PFSK-1 (cell line): ENCODE measurements at regions not wholly inside any gene's neighbourhood (a gene's known extent, or its start where the extent isn't known, plus 50 kb on each side); places are given as distances from the start of the nearest gene placed in this dataset.

Experiments used
- FOXP2 ChIP-seq: optimal IDR thresholded peaks from 2 replicates; pipeline ENCODE3; 2011; ENCODE audit warnings: borderline replicate concordance, control low read depth, inconsistent platforms; ENCODE audit not compliant: insufficient read depth; ENCODE audit errors: extremely low read length, extremely low read depth
- POLR2AphosphoS5 ChIP-seq: IDR thresholded peaks from 2 replicates; pipeline ENCODE4 v1.6.1; 2012; ENCODE audit warnings: low read depth, mild to moderate bottlenecking, control low read depth, low read length, moderate library complexity
- REST ChIP-seq, 2 experiments: IDR thresholded peaks; 2 replicates each; pipeline versions ENCODE4 v1.6.1 to v1.8.0; 2011 to 2012; ENCODE audit warnings: low read depth in 2 of 2, low read length in 2 of 2, control low read depth in 1 of 2, inconsistent platforms in 1 of 2, mild to moderate bottlenecking in 1 of 2, moderate library complexity in 1 of 2; ENCODE audit not compliant: insufficient read depth in 1 of 2
- SIN3A ChIP-seq: IDR thresholded peaks from 2 replicates; pipeline ENCODE4 v1.6.1; 2012; ENCODE audit warnings: mild to moderate bottlenecking, low read length, moderate library complexity, borderline replicate concordance; ENCODE audit not compliant: insufficient read depth
- TAF1 ChIP-seq: IDR thresholded peaks from 2 replicates; pipeline ENCODE4 v1.6.1; 2012; ENCODE audit warnings: low read length, control low read depth, borderline replicate concordance; ENCODE audit not compliant: insufficient read depth

GRCh38 chr6:165732696-165733488 is 69.9 kb upstream of the PDE10A start:
- TF ChIP-seq SIN3A: no peak
- TF ChIP-seq POLR2AphosphoS5: no peak
- TF ChIP-seq FOXP2: no peak
- no peak for TF ChIP-seq TAF1
- TF ChIP-seq REST (IDR thresholded peaks at IDR 0.05; ENCODE audit: insufficient read depth in 1 of 2, low read depth in 2 of 2, low read length in 2 of 2): no peak

- TF ChIP-seq TAF1: no peak
- no peak for TF ChIP-seq SIN3A
- TF ChIP-seq REST (IDR thresholded peaks at IDR 0.05; ENCODE audit: insufficient read depth in 1 of 2, low read depth in 2 of 2, low read length in 2 of 2): no peak
- no peak for TF ChIP-seq FOXP2
- TF ChIP-seq POLR2AphosphoS5: no peak
Observed at GRCh38 chr6:165729307-165729936, 66.4 kb upstream of the PDE10A start.

- no peak for TF ChIP-seq SIN3A
- TF ChIP-seq POLR2AphosphoS5: no peak
- no peak for TF ChIP-seq REST (IDR thresholded peaks at IDR 0.05; ENCODE audit: insufficient read depth in 1 of 2, low read depth in 2 of 2, low read length in 2 of 2)
- no peak for TF ChIP-seq TAF1
Observed at GRCh38 chr6:165728216-165728615, 65.2 kb upstream of the PDE10A start.

- TF ChIP-seq POLR2AphosphoS5 (no peak), REST (IDR thresholded peaks at IDR 0.05; ENCODE audit: insufficient read depth in 1 of 2, low read depth in 2 of 2, low read length in 2 of 2) (no peak), SIN3A (no peak), FOXP2 (no peak), TAF1 (no peak)
Observed at GRCh38 chr6:165726965-165727381, 63.9 kb upstream of the PDE10A start.
